Osteoblast (primary cell): ENCODE measurements at regions not wholly inside any gene's neighbourhood (a gene's known extent, or its start where the extent isn't known, plus 50 kb on each side); places are given as distances from the start of the nearest gene placed in this dataset.

Source experiments
- DNase-seq: peaks from one replicate; pipeline ENCODE4 v3.0.0; 2011; ENCODE audit warnings: low spot score, mixed read lengths; ENCODE audit not compliant: insufficient read length; ENCODE audit errors: missing footprints
- H2AFZ ChIP-seq: 2 replicates; pipeline ENCODE4 v1.6.0; 2011; ENCODE audit warnings: mild to moderate bottlenecking, low read length
- H3K27ac ChIP-seq: 2 replicates; pipeline ENCODE4 v1.5.1; 2011; ENCODE audit warnings: mild to moderate bottlenecking, low read depth, low read length, moderate library complexity
- H3K27me3 ChIP-seq: 2 replicates; pipeline ENCODE4 v1.6.0; 2012; ENCODE audit warnings: mild to moderate bottlenecking, control low read depth, inconsistent platforms, low read length, moderate library complexity; ENCODE audit not compliant: insufficient read depth
- H3K36me3 ChIP-seq: 2 replicates; pipeline ENCODE4 v1.5.1; 2011; ENCODE audit warnings: mild to moderate bottlenecking, low read length, control low read depth, moderate library complexity; ENCODE audit not compliant: insufficient read depth
- H3K4me1 ChIP-seq: 2 replicates; pipeline ENCODE4 v1.5.1; 2011; ENCODE audit warnings: mild to moderate bottlenecking, low read length, control low read depth, moderate library complexity; ENCODE audit not compliant: insufficient read depth
- H3K4me2 ChIP-seq: 2 replicates; pipeline ENCODE4 v1.6.0; 2011; ENCODE audit warnings: mild to moderate bottlenecking, low read length; ENCODE audit not compliant: insufficient read depth
- H3K4me3 ChIP-seq: fragments of 200-600 bp; sonication (generic); 3 replicates; pipeline ENCODE4 v1.5.1; 2012; ENCODE audit warnings: mild to moderate bottlenecking, low read length, inconsistent platforms; ENCODE audit not compliant: insufficient read depth
- H3K79me2 ChIP-seq: 2 replicates; pipeline ENCODE4 v1.6.0; 2012; ENCODE audit warnings: mild to moderate bottlenecking, low read length, control low read depth, inconsistent platforms; ENCODE audit not compliant: insufficient read depth
- H3K9me3 ChIP-seq: 2 replicates; pipeline ENCODE4 v1.5.1; 2011; ENCODE audit warnings: low read depth, low read length, control low read depth
- H4K20me1 ChIP-seq: 2 replicates; pipeline ENCODE4 v1.6.0; 2012; ENCODE audit warnings: mild to moderate bottlenecking, low read length, control low read depth; ENCODE audit not compliant: insufficient read depth
- CTCF ChIP-seq: IDR thresholded peaks from 2 replicates; pipeline ENCODE4 v1.5.1; 2011; ENCODE audit warnings: mild to moderate bottlenecking, low read depth, low read length, moderate library complexity; ENCODE audit errors: extremely low read depth

DNA sequence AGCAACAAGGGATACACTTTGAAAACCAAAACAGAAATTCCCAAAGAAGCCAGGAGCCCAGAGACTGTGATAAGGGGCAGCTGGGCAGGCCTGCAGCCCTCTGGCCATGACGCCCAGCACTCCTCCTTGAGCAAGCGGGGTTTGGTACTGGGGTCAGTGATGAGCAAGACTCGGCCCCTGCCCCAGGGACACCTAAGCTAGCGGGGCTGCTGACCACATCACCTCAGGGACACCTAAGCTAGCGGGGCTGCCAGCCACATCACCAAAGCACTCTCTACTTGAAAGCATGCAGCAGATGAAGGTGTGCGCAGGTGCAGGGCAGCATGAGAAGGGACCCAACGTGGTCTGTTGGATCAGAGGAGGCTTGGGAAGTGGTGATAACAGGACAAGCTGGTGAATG is 108.0 kb upstream of the PPP2R2D start:
- no peaks in the 10 kb centered on the region for H3K27me3 ChIP-seq
- H4K20me1 ChIP-seq, result no peaks in the 10 kb centered on the region

GRCh38 chr10:131795761-131796160 is 105.0 kb upstream of the PPP2R2D start:
- TF ChIP-seq CTCF, result no peak
- DNase-seq, result no peak
- H3K4me2 ChIP-seq, result no peak overlapping the region
- H4K20me1 ChIP-seq, result no peaks in the 10 kb centered on the region
- H3K4me1 ChIP-seq, result no peaks in the 10 kb centered on the region
- no peak overlapping the region for H3K27ac ChIP-seq
- H3K36me3 ChIP-seq, result no peaks in the 10 kb centered on the region
- H3K4me3 ChIP-seq, result no peak overlapping the region
- H2AFZ ChIP-seq, result no peak overlapping the region
- no peaks in the 10 kb centered on the region for H3K27me3 ChIP-seq
- no peaks in the 10 kb centered on the region for H3K79me2 ChIP-seq
- H3K9me3 ChIP-seq, result no peaks in the 10 kb centered on the region

More for the DNA sequence above, 108.0 kb upstream of the PPP2R2D start:
- no peak overlapping the region for H3K27ac ChIP-seq
- no peak overlapping the region for H2AFZ ChIP-seq
- H3K79me2 ChIP-seq, result no peaks in the 10 kb centered on the region
- no peaks in the 10 kb centered on the region for H3K4me1 ChIP-seq
- DNase-seq, result no peak
- H3K36me3 ChIP-seq, result no peaks in the 10 kb centered on the region
- H3K9me3 ChIP-seq, result no peaks in the 10 kb centered on the region
- H3K4me3 ChIP-seq, result no peak overlapping the region
- no peak for TF ChIP-seq CTCF
- no peak overlapping the region for H3K4me2 ChIP-seq

- Histone ChIP-seq H3K4me1 (no peaks in the 10 kb centered on the region), H3K79me2 (no peaks in the 10 kb centered on the region), H3K4me2 (no peak overlapping the region), H3K27me3 (no peaks in the 10 kb centered on the region), H2AFZ (no peak overlapping the region), H4K20me1 (no peaks in the 10 kb centered on the region), H3K36me3 (no peaks in the 10 kb centered on the region), H3K4me3 (no peak overlapping the region), H3K27ac (no peak overlapping the region), H3K9me3 (no peaks in the 10 kb centered on the region)
- TF ChIP-seq CTCF, result no peak
- no peak for DNase-seq
These were observed 103.2 kb upstream of the PPP2R2D start for GRCh38 chr10:131797626-131798025.

DNA sequence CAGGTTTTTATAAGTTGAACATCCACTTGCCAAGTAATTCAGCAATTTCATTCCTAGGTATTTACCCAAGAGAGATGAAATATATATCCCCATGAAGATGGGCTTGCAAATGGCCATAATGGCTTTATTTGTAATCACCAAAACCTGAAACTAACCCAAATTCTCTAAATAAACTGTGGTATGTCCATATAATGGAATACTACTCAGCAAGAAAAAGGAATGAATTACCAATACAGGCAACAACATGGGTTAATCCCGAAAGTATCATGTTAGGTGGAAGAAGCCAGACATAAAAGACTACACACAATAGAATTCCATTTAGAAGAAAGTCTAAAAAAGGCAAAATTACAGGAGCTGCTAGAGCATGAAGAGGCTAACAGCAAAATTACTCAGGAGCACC is 101.4 kb upstream of the PPP2R2D start:
- Histone ChIP-seq H3K36me3 (no peaks in the 10 kb centered on the region), H3K4me3 (no peak overlapping the region), H3K27me3 (no peaks in the 10 kb centered on the region), H3K4me2 (no peak overlapping the region), H3K79me2 (no peaks in the 10 kb centered on the region), H4K20me1 (no peaks in the 10 kb centered on the region), H3K4me1 (no peaks in the 10 kb centered on the region), H3K9me3 (no peaks in the 10 kb centered on the region), H3K27ac (no peak overlapping the region), H2AFZ (no peak overlapping the region)
- TF ChIP-seq CTCF, result no peak
- DNase-seq, result no peak
